ENCODE measurements at regions not wholly inside any gene's neighbourhood (a gene's known extent, or its start where the extent isn't known, plus 50 kb on each side); places are given as distances from the start of the nearest gene placed in this dataset.

DNA sequence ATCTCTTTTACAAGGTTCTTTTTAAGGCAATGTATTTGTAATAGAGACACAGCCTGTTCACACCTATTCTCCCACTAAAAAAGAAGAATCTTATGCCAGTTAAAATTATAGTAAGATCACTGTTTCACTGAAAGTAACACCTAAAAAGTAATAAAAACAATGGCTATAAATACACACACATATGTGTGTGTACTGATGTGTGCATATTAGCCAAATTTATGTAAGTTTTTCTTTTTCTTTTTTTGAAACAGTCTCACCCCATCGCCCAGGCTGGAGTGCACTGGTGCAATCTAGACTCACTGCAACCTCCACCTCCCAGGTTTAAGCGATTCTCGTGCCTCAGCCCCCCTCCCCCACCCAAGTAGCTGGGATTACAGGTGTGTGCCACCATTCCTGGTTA is 56.8 kb upstream of the SLC30A10 start:
- TF ChIP-seq GABPA (IDR thresholded peaks at IDR 0.05; ENCODE audit: low read depth) (no peak), POLR2AphosphoS5 (IDR thresholded peaks at IDR 0.05; ENCODE audit: low read depth) (no peak), SPI1 (IDR thresholded peaks at IDR 0.05; ENCODE audit: borderline replicate concordance, low read depth) (no peak)
- TF ChIP-seq, protein P1, sequence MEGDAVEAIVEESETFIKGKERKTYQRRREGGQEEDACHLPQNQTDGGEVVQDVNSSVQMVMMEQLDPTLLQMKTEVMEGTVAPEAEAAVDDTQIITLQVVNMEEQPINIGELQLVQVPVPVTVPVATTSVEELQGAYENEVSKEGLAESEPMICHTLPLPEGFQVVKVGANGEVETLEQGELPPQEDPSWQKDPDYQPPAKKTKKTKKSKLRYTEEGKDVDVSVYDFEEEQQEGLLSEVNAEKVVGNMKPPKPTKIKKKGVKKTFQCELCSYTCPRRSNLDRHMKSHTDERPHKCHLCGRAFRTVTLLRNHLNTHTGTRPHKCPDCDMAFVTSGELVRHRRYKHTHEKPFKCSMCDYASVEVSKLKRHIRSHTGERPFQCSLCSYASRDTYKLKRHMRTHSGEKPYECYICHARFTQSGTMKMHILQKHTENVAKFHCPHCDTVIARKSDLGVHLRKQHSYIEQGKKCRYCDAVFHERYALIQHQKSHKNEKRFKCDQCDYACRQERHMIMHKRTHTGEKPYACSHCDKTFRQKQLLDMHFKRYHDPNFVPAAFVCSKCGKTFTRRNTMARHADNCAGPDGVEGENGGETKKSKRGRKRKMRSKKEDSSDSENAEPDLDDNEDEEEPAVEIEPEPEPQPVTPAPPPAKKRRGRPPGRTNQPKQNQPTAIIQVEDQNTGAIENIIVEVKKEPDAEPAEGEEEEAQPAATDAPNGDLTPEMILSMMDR (IDR thresholded peaks at IDR 0.05; ENCODE audit: insufficient read depth, low read length) = no peak
